ENCODE measurements at regions not wholly inside any gene's neighbourhood (a gene's known extent, or its start where the extent isn't known, plus 50 kb on each side); places are given as distances from the start of the nearest gene placed in this dataset.

- TF ChIP-seq CTCF (conservative IDR thresholded peaks at IDR 0.05 in 1 of 2, IDR thresholded peaks at IDR 0.05 in 1 of 2; ENCODE audit: extremely low read depth in 1 of 2, insufficient read depth in 1 of 2, low read depth in 1 of 2, low read length in 2 of 2): no peak
- TF ChIP-seq EZH2 (IDR thresholded peaks at IDR 0.05; ENCODE audit: borderline replicate concordance, low read length): no peak
Measured at GRCh38 chr9:101860920-101861319, 122.5 kb upstream of the GRIN3A start.

All from mammary epithelial cell (primary cell).